LNCaP clone FGC (cell line): ENCODE measurements at regions not wholly inside any gene's neighbourhood (a gene's known extent, or its start where the extent isn't known, plus 50 kb on each side); places are given as distances from the start of the nearest gene placed in this dataset.

Experiments used
- DNase-seq: peaks from one replicate; pipeline ENCODE4 v3.0.0-alpha.2; 2011; ENCODE audit warnings: low read depth
- H3K4me3 ChIP-seq: 2 replicates; pipeline ENCODE4 v1.5.1; 2011; ENCODE audit warnings: mild to moderate bottlenecking, low read depth, low read length, control low read depth
- CTCF ChIP-seq: IDR thresholded peaks from 2 replicates; pipeline ENCODE4 v1.5.1; 2012; ENCODE audit warnings: mild to moderate bottlenecking; ENCODE audit not compliant: control insufficient read depth, insufficient read depth; ENCODE audit errors: extremely low read depth

GRCh38 chr17:62887437-62887836 lies 78.6 kb upstream of the TANC2 start:
- no peak overlapping the region for H3K4me3 ChIP-seq

GRCh38 chr17:62884781-62885180 lies 76.7 kb upstream of the MARCHF10 start:
- H3K4me3 ChIP-seq: no peak overlapping the region
- TF ChIP-seq CTCF: no peak
- DNase-seq: no peak

More at GRCh38 chr17:62887437-62887836, 78.6 kb upstream of the TANC2 start:
- DNase-seq: no peak
- TF ChIP-seq CTCF: no peak

GRCh38 chr17:62882878-62883277 lies 74.8 kb upstream of the MARCHF10 start:
- TF ChIP-seq CTCF: no peak
- H3K4me3 ChIP-seq: no peak overlapping the region
- no peak for DNase-seq

GRCh38 chr17:62882284-62882683 lies 74.2 kb upstream of the MARCHF10 start:
- DNase-seq: no peak
- no peak for TF ChIP-seq CTCF
- no peak overlapping the region for H3K4me3 ChIP-seq

GRCh38 chr17:62880120-62880519 lies 72.0 kb upstream of the MARCHF10 start:
- no peak for TF ChIP-seq CTCF
- no peak for DNase-seq
- no peak overlapping the region for H3K4me3 ChIP-seq

- DNase-seq: no peak
- no peak for TF ChIP-seq CTCF
- H3K4me3 ChIP-seq: no peak overlapping the region
These were observed 68.7 kb upstream of the MARCHF10 start for GRCh38 chr17:62876673-62877405.

GRCh38 chr17:62876063-62876462 lies 67.9 kb upstream of the MARCHF10 start:
- DNase-seq: no peak
- no peak for TF ChIP-seq CTCF
- no peak overlapping the region for H3K4me3 ChIP-seq
